Activated CD8-positive, alpha-beta memory T cell treated with anti-CD3 and anti-CD28 coated beads for 1 hour (primary cell): ENCODE measurements at regions not wholly inside any gene's neighbourhood (a gene's known extent, or its start where the extent isn't known, plus 50 kb on each side); places are given as distances from the start of the nearest gene placed in this dataset.

Source experiments
- DNase-seq, 2 donors: peaks; one replicate each; pipeline ENCODE4 v3.0.0-alpha.2; 2020; ENCODE audit warnings: low read depth in 1 of 2; ENCODE audit errors: extremely low read depth in 1 of 2

DNA sequence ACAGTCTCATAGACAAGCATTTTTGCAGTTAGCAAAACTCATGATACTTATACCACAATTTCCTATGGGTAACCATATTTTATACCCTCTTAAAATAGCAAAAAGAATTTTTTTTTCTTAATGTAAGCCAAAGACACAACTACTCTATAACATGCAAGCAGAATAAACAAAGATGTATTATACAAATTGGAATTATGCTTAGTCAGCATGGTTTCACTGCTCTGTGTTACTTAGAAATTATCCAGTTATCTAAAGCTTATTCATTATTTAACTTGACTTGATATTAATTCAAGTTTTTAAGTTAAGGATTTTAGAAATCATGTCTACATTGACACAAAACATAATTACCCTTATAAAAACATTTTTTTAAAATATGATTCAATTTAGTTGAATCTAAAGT lies 449.8 kb upstream of the CDH2 start:
- DNase-seq: no peak

DNA sequence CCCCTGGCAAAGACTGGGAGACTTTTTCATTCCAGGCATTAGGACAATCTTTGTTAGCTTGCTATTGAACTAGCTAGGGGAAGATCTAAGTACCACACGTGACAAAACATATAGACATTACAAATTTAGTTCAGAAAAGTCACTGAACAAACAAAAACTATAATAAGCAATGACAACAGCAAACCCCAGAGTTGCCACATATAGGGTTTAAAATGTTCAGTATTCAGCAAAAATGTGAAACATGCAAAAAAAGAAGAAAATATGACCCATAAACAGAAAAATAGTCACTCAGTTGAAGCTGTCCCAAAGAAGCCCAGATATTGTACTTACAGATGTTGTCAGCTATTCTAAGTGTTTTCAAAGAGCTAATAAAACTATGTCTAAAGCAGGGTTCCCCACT lies 431.1 kb upstream of the CDH2 start:
- DNase-seq: no peak

DNA sequence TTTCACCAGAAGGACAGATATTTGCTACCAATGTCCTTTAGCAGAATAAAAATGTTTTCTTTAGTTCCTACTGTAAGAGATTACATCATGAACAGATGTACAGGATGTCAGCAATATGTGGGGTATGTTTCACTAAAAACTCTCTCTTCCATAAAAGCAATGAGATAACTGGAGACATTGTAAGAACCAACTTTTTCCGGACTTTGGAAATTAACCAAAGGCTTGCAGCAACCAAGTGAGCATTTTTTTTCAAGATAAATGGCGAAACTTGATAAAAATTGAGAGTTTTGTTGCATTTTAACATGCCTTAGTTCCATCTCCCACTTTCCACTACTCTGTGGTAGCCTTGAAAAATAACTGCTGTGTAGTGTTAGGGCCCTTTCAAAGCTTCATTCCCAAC lies 429.8 kb upstream of the CDH2 start:
- no peak for DNase-seq

DNA sequence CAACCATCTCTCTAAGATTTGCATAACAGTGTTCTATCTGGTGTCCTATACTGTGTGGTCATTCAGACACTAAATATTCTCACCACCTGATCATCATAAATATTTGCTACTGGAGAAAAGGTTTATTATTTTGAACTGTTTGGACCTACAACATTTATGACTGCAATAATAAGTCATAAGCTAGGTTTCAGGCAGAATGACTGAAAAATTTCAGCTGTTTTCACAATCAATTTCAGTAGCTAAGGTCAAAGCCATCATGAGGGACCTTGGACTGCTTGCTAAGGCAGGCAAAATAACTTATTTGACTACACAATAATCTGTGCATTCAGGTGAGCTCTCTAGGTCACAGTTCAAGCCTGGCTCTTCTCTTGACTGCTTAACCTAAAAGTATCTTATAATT lies 425.5 kb upstream of the CDH2 start:
- no peak for DNase-seq

DNA sequence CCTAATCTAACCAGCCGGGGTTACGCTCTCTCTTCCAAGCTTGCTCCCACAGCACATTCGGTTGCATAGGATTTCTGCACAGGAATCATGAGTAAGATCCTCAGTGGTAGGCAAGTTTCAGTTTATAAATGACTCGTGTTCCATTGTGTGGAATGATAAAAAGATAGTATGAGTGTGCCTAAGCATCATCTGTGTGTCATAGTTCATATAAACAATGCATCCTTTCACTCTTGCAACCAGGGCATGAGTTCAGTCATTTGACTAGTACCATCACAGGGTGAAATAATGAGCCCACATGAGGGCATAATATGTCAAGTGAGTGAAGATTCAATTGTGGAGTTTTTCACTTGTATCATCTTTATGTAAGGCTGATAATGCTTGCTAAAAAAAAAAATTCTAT lies 417.1 kb upstream of the CDH2 start:
- DNase-seq: no peak

DNA sequence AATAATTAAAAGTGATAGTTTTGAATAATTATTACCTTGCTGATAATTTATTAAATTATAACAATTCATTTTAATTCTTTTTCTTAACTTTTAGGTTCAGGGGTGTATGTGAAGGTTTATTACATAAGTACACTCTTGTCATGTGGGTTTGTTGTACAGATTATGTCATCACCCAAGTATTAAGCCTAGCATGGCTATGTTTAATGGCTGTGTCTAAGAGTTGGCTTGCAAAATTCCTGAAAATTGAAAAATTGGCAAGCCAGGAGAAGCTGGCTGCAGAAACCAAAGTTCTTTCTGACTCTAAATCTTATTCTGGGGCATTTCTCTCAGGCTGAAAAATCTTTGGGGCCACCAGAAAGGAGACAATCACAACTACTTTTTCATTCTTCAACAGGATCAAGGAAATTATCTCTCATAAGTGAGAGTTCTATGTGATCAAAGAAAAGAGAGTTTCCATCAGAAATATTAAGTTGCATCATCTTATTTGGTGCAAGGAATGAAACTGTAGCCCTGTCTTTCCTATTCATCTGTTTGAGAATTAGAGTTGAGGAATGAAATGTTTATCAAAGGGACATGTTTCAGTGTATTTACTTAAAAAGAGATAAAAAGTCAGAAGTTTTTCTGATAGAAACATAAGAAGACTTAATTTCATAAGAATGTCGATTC lies 412.1 kb upstream of the CDH2 start:
- no peak for DNase-seq

DNA sequence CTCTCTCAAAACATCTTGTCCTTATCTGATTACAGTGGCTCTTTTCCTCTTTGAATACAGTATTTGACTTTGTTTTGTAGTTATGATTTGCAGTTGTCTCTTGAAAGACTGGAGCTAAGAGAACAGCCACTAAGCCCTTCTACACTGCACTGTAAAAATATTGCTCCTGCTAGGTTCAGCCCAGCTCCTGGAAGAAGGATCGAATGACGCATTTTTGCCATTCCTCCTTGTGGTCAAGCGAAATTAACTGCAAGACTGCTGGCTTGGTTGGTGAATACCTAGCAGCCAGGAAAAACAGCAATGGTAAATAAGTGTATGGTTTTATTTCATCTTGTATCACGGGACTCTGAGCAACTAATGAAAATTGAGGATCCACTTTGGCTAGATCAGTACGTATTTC lies 407.8 kb upstream of the CDH2 start:
- no peak for DNase-seq

DNA sequence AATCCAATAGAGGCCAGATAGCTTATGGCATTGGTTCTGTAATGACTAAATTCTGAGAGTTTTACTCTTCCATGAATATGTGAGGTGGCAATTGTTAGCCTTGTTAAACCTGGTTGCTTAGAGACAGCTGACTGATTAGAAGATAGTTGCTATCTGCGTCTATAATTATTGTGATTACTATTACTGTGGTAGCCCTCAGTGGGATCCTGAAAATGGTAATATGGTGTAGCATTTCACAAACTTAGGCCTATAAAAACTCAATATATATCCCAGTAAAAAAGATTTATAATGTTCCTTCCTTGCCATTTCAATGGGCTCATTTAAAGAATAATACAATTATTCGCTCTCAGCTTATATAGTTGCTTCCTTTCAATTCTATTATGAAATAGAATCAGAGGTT lies 405.8 kb upstream of the CDH2 start:
- DNase-seq: no peak

DNA sequence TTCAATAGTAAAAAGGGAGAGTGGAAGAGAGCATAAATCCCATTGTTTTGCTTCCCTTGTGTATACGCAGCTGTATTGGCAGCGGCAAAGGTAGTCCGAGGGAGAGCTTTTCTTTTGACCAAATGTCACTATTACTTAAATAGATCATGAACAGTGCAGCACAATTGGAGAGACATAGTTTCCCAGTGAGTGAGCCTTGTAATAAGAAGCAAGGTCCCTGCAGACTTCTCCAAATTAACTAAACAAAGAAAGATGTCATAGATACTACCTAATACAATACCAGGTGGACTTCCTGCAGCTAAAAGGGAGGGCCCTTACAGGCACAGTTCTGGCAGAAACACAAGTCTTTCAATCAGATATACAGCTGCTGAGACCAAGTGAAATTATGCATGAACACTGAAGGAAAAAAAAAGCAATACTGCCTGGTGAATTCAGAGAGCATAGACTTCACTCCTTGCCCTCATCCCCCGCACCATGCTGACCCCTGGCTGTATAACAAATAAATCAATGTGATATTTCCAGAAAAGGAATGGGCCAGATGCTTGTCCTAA lies 404.7 kb upstream of the CDH2 start:
- no peak for DNase-seq

DNA sequence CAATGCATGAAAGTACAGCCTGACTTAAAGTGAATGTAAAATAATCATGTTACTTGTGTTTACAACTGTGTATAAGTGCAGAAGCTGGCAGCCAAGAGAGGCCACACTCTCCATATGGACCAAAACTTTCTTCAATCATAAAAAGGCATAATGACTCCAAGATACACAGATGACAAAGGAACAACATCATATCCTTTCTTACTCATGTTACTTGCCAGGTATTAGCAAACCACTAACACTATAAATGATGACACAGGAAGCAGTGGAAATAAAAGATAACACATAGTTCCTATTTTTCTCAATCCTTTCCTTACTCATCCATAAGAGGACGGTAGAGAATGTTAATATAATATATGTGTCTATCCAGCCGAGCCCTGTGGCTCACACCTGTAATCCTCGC lies 400.0 kb upstream of the CDH2 start:
- no peak for DNase-seq

DNA sequence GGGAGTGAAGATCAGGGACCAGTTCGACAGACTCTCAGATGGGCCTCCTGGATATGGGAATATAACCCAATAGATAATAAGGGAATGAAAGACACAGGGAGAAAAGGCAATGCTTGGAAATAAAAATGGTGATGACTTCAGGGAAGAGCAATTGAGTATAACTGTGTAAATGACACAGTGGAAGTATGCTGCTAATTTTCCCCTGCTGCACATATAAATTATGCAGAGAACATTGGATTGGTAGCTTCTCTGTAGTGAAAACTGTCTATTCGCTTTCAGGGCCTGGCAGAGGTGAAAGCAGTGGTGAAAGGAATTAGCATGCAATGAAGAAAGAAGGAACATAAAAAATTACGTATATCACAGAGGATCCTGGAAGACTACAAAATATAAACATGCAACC lies 398.2 kb upstream of the CDH2 start:
- DNase-seq: no peak

DNA sequence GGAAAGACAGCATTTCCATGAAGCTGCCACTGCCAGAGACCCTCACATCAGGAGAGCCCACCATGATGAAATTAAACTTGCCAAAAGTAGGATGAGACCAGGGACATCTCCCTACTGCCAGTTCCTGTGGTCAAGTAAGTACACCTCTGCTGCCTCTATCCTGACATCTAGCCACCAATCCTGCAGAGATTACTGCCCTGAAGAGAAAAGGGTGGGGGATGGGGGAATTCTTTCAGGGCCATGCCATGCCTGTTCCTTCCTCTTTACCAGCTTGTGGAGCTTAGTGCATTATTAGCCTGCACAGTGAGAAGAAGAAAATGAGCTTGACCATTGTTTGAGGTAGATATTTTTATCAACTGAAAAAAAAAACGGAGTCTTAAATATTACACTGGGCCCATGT lies 397.2 kb upstream of the CDH2 start:
- DNase-seq: no peak

DNA sequence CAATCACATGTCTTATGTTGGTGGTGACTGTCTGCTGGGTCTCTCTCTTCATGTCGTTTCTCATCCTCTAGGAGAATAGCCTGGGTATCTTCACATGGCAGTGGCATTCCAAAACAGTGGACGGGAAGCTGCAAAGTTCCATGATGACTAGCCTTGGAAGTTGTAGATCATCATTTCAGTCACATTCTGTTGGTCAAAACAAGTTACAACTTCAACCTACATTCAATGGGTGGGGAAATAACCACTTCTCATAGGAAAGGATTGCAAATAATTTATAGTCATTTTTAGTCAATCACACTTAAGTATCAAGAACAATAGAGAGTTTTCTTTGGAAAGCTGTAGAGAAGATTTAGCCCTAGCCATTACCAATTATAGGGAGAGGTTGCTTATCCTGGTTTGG lies 395.0 kb upstream of the CDH2 start:
- DNase-seq: no peak

DNA sequence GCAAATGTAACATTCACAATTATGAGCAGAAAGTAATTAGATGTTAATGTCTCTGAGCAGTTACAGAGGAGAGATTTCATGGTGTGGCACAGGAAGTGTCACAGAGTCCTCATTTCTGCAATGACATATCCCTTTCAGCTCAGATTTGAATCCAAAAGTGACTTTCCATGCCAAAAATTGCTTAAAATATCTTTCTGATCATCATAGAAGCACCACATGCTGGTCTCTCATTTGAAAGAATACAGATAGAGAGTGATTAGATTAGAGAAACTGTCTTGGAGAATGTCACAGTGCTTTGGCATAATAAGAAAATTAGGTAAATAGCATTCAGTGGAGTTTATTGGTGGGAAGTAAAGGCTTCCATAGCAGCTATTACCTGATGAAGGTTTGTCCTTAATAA lies 383.4 kb upstream of the CDH2 start:
- DNase-seq: no peak

DNA sequence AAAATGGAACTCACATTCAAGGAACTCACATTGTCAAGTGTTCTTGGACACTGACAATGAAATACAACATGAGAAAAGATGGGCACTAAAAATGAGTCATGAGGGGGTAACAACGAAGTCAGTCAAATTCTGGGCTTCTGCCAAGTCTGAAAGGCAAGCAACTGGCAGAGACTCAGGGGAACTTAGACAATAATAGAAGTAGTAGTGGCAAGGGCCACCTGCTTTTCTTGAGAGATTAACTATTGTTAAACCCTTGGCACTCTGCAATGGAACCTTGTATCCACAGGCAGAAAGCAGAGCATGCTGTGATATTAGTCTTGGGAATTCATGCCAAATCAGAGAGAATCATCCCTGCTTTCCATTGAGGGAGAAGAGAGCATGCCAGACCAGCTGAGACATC lies 382.6 kb upstream of the CDH2 start:
- DNase-seq: no peak

DNA sequence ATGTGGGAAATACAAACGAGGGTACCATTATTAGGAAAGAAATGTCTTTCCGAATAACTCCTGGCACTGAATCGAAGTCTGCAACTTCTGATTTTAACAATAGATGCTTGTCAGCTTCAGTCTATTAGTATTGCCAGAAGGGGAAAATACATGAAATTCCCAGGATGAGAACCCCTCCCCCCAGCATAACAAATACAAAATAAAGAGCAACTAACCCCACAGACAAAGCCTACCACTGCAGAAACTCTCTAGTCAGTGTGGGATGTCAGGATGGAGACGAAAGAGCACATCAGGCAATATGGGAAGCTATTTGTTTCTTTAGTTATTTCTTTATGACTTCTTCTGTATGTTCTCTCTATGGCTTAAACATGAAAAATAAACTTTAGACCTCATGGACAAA lies 365.0 kb upstream of the CDH2 start:
- no peak for DNase-seq

DNA sequence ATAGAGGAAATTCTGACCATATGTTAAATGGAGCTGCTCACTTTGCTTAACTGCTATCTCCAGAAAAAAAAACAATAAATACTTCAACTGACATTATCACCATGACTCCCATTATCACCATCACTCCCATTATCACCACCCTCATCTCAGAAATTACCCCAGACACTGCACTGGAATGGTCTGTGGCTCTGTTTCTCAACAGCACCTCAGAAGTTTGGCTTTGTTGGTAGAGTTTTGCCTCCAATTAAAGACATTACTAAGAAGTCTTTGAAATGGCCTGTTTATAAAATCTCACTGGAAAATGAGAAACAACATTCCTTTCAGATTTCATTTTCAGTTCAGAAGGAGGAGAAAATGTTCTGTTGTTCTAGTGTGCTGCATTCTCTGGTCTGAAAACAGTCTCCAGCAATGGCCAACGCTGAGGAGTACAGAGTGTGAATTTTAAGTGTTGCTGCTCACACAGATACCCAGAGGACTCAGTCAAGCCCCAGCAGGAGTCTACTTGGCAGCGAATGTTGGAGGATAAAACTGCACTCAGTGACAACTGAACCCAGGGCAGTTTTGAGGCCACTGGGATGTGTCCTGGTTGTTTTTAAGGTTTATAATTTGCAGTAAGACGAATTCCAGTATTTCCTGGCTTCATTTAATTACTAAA lies 364.5 kb upstream of the CDH2 start:
- no peak for DNase-seq

DNA sequence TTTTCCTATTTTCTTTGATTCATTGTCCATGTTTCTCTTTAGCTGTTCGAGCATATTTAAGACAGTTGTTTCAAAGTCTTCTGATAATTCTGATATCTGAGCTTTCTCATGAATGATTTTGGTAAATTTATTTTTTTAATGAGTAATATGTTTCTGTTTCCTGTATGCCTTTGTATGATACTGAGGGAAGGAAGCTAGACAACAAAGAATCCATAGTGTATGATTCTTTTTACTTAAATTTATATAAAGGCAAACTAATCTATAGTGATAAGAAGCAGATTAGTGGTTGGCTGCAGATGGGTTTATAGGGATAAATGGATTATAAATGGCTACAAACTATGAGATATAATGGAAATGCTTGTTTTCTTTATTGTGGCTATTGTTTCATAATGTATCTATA lies 352.7 kb upstream of the CDH2 start:
- no peak for DNase-seq

DNA sequence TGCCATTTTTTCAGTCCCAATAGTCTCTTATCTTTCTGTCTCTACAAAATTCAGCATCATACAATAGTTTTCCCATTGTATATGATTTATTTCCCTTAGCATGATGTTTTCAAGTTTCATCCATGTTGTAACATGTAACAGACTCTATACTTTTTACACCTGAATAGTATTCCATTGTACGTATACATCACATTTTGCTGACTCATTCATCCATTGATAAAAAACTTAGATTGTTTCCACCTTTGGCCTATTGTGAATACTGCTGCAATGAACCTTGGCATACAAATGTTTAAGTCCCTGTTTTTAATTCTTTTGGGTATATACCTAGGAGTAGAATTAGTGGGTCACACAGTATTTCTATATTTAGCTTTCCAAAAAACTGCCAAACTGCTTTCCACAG lies 349.3 kb upstream of the CDH2 start:
- no peak for DNase-seq

DNA sequence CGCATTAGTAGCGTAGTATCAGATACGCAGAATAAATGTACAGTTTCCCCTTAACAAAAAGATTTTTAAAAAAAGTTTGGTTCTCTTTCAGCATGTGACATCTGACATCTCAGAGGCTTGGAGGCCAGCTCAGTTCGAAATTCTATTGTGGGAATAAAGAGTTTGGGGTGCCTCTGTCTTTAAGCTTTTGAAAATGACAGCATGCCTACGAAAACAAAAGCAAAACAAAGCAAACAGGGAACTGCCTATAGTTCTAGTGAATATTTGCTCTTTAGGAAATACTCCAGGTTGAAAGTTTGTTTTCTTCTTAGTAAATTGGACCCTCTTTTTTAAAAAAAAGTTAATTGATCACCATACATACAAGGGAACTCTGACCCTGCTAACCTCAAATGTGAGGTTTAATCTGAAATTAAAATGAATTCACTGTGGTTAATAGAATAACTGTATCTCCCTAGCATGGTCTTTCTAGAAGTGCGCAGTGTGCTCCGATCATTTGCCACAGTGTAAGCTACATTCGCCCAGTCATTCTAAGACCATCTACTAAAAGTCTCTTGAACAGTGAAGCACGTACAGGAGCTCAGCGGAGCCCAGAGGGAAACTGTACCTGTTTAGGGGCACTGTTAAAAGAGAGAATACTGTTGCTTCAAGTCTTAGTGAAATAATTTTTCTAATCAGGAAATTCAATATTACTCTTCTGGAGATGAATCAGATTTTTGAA lies 347.0 kb upstream of the CDH2 start:
- no peak for DNase-seq

DNA sequence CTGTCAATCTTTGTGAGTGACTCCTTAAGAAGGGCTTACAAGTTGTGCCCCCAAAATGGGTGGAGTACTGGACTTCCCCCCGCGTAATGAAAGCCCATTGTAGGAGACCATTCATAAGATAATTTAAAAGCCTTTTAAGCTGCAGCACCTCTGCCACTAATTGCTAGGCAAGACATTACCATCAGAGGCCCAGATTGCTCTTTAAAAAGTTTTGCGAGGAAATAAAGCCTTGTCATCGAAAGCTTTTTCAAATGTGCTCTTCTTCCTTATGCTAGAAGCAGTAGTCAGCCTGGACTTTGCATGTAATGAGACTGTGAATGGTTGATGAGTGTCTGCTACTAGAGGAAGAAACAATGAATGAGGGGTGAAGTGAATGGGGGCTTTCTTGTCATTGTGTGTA lies 345.3 kb upstream of the CDH2 start:
- no peak for DNase-seq

DNA sequence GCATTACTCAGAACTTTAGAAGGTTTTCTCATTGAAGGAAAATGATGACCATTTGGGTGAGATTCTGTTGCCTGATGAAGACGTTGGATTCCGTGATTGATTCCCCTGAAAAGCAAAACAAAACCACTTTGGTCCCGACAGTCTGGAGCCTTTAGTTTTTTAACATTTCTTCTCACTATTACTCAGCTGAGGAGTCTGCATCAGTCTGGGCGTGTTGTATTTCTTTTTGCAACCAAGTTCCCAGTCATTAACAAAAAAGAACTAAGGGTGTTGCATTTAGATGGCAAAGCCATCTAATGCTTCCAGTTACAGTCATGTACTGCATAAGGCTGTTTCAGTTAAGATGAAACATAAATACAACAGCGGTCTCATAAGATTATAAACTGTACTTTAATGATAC lies 343.1 kb upstream of the CDH2 start:
- no peak for DNase-seq
